ENCODE measurements at regions not wholly inside any gene's neighbourhood (a gene's known extent, or its start where the extent isn't known, plus 50 kb on each side); places are given as distances from the start of the nearest gene placed in this dataset.

DNA sequence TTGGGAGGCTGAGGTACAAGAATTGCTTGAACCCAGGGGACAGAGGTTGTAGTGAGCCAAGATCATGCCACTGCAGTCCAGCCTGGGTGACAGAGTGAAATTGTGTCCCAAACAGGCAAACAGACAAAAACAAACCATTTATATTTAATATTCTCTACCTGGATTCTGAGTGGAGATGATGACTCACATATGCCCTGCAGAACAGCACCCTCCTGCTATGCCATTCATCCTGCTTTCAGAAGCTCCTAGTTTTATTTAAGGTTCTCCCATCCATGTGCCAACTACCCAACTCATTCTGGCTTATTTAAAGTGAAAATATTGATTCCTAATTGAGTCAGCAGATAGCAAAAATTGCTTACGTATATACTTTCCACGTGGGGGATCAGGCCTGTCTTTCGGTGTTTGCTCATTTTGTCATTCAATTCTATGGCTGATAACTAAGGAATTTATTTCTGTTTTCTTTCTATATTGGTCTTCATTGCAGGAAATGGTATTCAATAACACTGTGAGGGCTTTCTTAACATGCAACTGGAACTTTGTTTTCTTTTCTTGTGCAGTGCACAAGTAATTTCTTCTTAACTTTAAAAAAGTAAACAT is 459.1 kb upstream of the JAG1 start:
- TF ChIP-seq, protein P1, sequence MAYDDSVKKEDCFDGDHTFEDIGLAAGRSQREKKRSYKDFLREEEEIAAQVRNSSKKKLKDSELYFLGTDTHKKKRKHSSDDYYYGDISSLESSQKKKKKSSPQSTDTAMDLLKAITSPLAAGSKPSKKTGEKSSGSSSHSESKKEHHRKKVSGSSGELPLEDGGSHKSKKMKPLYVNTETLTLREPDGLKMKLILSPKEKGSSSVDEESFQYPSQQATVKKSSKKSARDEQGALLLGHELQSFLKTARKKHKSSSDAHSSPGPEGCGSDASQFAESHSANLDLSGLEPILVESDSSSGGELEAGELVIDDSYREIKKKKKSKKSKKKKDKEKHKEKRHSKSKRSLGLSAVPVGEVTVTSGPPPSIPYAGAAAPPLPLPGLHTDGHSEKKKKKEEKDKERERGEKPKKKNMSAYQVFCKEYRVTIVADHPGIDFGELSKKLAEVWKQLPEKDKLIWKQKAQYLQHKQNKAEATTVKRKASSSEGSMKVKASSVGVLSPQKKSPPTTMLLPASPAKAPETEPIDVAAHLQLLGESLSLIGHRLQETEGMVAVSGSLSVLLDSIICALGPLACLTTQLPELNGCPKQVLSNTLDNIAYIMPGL (CRISPR knock-in tag; IDR thresholded peaks at IDR 0.05) = no peak
- TF ChIP-seq, protein P2, sequence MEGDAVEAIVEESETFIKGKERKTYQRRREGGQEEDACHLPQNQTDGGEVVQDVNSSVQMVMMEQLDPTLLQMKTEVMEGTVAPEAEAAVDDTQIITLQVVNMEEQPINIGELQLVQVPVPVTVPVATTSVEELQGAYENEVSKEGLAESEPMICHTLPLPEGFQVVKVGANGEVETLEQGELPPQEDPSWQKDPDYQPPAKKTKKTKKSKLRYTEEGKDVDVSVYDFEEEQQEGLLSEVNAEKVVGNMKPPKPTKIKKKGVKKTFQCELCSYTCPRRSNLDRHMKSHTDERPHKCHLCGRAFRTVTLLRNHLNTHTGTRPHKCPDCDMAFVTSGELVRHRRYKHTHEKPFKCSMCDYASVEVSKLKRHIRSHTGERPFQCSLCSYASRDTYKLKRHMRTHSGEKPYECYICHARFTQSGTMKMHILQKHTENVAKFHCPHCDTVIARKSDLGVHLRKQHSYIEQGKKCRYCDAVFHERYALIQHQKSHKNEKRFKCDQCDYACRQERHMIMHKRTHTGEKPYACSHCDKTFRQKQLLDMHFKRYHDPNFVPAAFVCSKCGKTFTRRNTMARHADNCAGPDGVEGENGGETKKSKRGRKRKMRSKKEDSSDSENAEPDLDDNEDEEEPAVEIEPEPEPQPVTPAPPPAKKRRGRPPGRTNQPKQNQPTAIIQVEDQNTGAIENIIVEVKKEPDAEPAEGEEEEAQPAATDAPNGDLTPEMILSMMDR (IDR thresholded peaks at IDR 0.05) = no peak
- TF ChIP-seq MAX (CRISPR knock-in tag; IDR thresholded peaks at IDR 0.05) (no peak), NFYB (CRISPR knock-in tag; conservative IDR thresholded peaks at IDR 0.05; ENCODE audit: low read depth) (no peak), ZNF423 (CRISPR knock-in tag; IDR thresholded peaks at IDR 0.05) (no peak), E2F4 (CRISPR knock-in tag; IDR thresholded peaks at IDR 0.05; ENCODE audit: borderline replicate concordance, low read depth) (no peak), FOXK1 (CRISPR knock-in tag; IDR thresholded peaks at IDR 0.05) (no peak), PRDM15 (CRISPR knock-in tag; IDR thresholded peaks at IDR 0.05) (no peak), TEAD1 (CRISPR knock-in tag; IDR thresholded peaks at IDR 0.05) (no peak), TCF7 (CRISPR knock-in tag; IDR thresholded peaks at IDR 0.05; ENCODE audit: low read depth) (no peak), CBFB (CRISPR knock-in tag; IDR thresholded peaks at IDR 0.05; ENCODE audit: low read depth) (no peak), RELA (CRISPR knock-in tag; IDR thresholded peaks at IDR 0.05; ENCODE audit: borderline replicate concordance) (no peak), CREB1 (CRISPR knock-in tag; IDR thresholded peaks at IDR 0.05) (no peak)
- TF ChIP-seq, protein P3, sequence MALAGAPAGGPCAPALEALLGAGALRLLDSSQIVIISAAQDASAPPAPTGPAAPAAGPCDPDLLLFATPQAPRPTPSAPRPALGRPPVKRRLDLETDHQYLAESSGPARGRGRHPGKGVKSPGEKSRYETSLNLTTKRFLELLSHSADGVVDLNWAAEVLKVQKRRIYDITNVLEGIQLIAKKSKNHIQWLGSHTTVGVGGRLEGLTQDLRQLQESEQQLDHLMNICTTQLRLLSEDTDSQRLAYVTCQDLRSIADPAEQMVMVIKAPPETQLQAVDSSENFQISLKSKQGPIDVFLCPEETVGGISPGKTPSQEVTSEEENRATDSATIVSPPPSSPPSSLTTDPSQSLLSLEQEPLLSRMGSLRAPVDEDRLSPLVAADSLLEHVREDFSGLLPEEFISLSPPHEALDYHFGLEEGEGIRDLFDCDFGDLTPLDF (CRISPR knock-in tag; IDR thresholded peaks at IDR 0.05) = no peak
